PC-9 (cell line): ENCODE measurements at regions not wholly inside any gene's neighbourhood (a gene's known extent, or its start where the extent isn't known, plus 50 kb on each side); places are given as distances from the start of the nearest gene placed in this dataset.

Experiments
- EZH2 ChIP-seq: fragments of 200-600 bp; sonication (generic); IDR thresholded peaks from 2 replicates; pipeline ENCODE4 v1.8.0; 2017; ENCODE audit warnings: antibody characterized with exemption, low read depth
- TF ChIP-seq, protein P1 (sequence below): fragments of 200-600 bp; sonication (generic); conservative IDR thresholded peaks from 2 replicates; pipeline ENCODE4 v1.6.1; 2017; ENCODE audit warnings: mixed run types, antibody characterized with exemption, mild to moderate bottlenecking, moderate library complexity

DNA sequence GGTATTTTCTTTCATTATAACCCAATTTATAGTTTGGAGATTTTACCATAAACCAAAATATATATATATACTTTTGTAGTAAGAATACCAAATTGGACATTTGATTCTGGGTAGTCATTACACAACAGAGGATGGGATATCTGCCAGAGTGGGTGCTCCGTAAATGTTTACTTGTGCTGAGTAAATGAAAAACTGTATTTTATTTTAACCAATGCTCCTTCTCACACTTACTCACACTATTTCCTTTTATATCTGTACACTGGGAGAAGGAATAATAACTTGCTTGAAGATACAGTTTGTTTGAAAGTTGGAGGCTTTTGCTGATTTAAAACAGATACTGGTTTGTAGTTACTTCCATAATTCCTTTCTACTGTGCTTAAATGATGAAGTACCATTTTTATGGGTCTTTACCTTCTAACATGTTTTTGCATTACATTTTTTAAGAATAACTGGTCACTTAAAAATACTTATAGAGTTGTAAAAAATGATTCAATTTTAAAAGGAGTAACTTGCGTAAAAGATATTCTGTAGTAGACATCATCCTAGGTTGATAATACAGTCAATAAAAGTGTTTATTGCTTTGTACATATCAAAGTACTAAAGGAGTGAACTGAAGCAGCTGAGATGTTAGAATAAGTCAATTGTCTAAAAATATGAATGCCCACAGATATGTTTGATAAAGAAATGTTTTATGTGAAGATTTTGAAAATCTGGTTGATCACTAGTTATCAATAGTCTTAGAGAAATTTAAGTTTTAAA lies 411.7 kb downstream of the UTRN start:
- TF ChIP-seq, protein P1, sequence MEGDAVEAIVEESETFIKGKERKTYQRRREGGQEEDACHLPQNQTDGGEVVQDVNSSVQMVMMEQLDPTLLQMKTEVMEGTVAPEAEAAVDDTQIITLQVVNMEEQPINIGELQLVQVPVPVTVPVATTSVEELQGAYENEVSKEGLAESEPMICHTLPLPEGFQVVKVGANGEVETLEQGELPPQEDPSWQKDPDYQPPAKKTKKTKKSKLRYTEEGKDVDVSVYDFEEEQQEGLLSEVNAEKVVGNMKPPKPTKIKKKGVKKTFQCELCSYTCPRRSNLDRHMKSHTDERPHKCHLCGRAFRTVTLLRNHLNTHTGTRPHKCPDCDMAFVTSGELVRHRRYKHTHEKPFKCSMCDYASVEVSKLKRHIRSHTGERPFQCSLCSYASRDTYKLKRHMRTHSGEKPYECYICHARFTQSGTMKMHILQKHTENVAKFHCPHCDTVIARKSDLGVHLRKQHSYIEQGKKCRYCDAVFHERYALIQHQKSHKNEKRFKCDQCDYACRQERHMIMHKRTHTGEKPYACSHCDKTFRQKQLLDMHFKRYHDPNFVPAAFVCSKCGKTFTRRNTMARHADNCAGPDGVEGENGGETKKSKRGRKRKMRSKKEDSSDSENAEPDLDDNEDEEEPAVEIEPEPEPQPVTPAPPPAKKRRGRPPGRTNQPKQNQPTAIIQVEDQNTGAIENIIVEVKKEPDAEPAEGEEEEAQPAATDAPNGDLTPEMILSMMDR = no peak
- no peak for TF ChIP-seq EZH2
